Activated T-cell treated with anti-CD3 and anti-CD28 coated beads, Interleukin-2, amount 50 U/mL, for 1 hour (primary cell): ENCODE measurements at regions not wholly inside any gene's neighbourhood (a gene's known extent, or its start where the extent isn't known, plus 50 kb on each side); places are given as distances from the start of the nearest gene placed in this dataset.

ENCODE experiments used
- DNase-seq: peaks from one replicate; pipeline ENCODE4 v3.0.0-alpha.2; 2020

DNA sequence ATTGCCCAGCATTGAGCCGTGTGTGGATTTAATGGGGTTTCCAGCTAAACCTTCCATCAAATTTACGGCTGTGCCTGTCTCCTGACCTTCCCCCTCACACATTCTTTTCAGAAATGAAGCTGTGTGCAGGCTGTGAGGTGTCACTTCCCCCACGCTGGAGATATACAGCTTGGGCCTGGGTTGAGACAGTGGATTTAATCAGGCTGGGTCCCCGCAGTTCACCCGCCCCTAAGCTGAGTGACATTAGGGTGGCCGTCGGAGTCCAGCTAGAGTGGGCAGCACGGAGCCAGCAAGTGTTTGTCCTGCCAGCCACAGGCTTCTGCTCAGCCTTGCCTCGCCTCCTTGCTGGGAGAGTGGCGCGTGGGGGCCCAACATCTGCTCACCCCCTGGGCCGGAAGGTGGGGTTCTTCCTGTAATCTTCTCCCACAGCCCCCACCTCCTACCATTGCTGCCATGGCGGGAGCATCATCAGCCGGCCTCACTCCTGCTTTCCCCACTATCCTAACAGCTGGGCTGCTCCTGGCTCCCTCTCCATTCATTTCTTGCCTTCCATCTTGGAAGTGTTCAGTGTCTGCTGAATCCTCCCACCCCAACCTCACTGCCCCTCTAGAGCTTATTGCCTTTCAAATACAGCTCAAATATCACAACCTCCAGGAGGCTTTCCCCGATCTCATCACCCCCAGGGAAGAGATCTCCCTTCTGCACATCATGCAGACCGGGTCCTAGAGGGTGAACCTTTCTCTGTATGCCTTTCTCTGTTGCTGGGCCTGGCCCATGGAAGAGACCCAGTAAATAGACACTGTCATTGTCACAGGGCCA is 149.0 kb downstream of the GLI2 start:
- no peak for DNase-seq

DNA sequence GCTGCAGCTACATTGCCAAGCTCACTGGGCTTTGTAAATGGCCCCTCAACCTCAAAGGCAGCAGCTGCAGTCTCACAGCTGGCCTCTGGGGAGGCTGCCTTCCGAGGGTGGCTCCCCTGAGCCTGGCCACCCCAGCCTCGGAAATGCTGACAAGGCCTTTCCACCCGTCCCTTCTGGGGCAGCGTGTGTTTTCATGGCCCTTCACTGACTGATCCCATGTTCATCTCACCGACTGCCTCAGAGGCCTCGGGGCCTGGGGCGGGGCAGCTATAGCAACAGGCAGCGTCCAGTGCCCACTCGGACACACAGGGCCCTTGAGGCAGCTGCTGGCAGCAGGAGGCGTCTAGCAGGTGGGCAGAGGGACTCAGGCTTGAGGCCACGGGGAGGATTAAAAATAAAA is 149.7 kb downstream of the GLI2 start:
- no peak for DNase-seq

DNA sequence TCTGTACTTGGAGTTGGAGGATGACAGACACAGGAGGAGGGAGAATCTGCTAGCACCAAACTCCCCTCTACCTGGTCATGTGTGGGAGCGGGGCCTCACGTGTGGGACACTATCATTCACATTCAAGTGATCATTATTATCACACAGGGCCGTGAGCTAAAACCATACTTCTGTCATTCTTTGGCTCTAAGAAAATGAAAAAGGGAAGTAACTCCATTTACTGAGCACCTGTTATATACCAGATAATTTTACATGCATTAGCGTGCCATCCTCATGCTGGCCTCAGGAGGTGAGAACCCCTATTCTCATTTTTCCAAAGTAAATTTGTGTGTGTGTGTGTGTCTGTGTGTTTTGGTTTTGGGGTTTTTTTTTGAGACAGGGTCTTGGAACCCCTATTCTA is 150.1 kb downstream of the GLI2 start:
- DNase-seq: no peak

DNA sequence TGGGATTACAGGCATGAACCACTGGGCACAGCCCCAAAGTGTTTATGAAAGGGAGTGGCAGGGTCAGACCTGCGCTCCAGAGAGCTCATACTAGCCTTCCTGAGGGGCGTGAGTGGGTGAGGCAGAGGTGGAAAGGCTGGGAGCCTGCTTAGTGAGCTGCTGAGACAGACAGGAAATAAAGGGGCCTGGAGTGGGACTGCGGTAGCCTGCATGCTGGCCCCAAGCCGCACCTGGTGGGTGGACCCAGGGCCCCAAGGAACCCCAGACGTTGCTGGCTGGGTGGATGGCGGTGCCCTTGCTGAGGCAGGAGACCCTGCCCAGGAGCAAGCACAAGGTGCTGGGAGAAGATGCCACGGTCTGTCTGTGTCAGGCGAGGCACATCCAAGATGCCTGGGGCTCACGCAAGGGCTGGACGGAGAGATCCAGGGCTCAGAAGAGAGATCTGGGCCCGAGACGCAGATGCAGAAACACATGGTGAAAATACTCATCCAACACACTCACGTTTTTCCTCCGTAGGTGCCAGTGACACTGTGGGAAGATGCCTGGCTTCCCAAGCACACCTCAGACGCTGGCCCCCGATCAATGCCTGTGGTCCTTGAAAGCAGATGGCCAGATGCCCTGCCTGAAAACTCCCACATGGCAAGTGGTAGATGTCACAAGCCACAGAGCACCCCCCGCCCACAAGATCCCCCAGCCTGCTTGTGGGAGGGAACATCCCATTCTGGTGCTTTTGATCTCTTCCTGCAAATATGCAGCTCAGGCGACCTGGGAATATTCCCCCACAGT is 151.1 kb downstream of the GLI2 start:
- DNase-seq: no peak

DNA sequence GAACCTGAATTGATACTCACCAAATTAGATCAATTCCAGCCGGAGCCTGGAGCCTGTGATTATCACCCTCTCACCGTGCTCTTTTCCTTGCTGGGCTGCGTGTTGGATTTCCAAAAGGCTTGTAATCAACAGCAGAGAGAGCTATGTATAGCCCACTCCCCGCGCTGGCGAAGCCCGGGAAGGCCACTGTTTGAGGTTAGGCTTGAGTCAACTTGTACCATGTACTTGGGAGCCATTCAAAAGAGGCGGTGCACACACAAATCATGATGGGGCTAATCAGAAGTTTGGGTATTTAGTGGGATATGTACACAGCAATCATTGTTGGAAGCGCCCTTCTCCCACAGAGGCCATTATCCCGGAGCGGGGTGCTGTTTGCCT is 151.6 kb downstream of the GLI2 start:
- DNase-seq: no peak

DNA sequence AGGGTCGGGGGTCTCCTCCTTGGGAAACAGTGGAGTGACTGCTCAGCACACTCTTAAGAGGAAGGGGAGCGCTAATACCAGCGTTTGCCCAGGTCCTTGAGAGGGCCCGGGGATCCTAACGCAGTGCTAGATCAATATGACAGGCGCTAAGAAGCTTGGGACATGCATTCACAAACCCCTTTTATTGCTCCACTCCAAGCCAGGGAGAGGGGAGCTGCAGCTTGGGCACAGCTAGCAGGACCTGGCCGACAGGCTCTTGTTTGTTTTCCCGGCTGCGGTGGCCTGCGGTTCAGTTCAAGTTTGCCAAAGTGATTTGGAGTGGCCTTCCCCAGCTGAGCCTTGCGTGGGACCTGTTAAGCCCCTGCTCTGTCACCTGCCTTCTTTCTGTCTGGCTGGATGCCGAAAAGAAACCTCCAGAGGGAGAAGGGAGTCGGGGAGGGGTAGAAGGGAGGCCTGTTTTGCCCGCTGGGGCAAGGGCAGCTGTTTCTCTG is 152.1 kb downstream of the GLI2 start:
- no peak for DNase-seq

DNA sequence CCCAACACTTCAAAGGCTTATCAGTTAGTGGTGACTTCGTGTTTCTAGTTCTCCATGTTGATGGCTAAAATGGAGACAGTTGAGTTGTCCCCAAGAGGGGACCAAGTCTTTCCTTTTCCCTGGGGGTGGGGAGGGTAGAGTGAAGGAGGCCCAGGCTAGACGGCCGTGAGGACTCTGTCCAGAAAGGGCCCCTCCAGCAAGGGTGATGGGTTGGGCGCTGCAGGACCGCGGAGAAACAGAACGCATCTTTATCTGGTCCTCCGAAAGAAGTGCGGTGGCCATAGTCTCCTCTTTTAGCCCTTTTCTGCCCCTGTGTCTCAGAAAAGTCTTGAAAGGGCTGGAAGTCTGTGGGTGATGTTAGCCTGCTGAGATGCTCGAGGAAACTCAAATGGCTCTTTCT is 153.2 kb downstream of the GLI2 start:
- DNase-seq: no peak

DNA sequence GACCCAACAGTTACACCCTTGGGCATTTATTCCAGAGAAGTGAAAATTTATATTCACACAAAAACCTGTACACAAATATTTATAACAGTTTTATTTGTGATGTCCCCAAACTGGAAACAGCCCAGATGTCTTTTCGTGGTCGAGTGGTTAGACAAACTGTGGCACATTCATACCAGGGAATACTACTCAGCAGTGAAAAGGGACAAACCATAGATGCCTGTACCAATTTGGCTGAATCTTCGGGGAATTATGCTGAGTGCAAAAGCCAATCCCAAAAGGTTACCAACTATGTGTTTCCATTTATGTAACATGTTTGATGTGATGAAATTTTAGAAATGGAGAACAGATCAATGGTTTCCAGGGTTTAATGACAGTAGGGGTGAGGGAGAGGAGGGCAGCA is 154.3 kb downstream of the GLI2 start:
- no peak for DNase-seq

DNA sequence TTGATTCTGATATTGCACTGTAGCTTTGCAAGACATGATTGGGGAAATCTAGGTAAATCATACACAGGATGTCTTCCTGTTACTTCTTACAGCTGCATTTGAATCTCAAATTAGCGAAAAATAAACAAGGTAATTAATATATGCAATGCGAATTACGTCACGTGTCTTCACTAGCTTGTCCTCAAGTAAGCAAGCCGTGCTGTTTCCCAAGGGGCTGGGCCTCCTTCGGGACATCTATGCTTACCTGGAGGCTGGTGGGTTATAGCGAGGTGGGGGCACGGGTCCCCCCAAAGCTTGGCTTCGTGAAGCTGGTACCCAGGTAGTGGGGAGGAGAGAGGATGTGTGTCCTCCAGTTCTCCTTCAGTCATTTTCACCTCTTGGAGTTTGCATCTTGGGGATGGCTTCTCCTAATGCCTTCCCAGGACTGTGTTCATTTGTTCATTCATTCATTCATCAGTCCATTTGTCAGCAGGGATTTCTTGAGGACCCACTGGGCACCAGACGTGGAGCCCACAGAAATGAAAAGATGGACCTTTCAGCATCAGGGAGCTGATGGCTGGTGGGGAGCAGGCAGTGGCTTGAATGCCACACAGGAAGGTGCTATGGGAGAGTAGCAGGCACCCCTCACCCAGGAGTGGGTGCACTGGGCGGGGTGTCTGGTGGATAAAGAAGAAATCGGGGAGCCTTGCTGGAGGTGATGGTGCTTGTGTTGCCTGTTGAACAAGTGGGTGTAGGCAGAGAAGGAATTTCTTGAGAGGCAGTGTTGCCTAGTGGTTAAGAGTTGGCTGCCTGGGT is 155.1 kb downstream of the GLI2 start:
- DNase-seq: no peak

DNA sequence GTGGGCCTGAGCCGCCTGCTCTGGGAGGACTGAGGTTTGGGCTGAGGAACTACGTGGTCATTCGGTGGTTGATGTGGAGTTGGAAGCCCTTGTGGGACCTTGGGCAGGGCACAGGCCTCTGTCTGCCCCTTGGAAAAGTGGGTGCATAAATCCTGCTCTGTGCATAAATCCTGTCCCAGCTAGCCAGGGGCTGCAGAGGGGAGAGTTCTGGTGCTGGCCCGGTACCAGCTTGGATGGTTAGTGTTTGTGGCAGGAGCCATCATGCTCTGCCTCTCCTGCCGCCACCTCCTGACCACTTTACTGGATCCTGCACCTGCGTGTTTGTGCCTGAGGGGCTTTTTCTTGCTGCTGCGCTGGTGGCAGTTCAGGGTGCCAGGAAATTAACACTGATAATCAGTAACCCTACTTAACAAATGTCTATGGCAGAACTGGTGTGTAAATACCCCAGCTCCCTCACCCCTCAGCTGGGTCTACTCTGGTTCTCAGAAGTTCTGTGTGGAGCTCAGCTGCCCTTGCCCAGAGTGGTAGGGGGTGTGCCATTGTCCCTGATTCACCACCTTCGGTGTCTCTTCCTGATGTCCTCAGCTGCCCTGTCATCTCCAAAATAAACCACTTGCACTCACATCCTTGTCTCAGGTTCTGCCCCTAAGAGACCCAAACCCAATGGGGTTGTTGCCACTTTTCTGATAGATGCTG is 156.8 kb downstream of the GLI2 start:
- DNase-seq: no peak

DNA sequence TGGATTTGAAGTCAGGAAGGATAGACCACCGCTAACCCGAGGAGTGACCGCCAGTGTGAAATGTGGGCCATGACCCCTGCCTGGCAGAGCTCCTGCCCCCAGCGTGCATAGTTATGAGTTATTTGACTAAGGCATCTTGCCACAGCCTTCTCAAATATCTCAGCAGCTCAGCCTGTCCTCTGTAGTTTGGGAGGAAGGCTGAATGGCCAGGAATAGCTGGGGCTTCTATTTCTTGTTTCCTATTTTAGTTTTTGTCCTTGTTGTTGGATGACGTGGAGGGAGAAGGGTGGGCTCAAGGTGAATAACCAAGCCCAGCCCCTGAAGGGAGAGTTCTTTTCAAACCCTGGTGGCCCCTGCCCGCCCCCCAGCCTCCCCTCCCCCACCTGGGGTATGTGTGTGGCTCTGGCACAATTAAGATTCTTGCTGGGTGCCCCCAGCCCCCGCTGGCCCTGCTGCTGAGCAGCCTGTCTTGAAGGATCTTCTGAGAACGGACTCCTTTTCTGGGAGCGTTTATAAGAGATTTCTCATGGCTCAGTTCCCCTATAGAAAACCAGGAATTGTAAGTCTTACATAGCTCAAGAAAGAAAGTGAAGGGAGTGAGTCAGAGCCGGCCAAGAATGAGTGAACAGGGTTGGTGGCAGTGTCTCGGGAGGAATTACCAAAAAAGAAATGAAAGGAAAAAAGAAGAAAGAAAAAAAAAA is 157.4 kb downstream of the GLI2 start:
- no peak for DNase-seq

DNA sequence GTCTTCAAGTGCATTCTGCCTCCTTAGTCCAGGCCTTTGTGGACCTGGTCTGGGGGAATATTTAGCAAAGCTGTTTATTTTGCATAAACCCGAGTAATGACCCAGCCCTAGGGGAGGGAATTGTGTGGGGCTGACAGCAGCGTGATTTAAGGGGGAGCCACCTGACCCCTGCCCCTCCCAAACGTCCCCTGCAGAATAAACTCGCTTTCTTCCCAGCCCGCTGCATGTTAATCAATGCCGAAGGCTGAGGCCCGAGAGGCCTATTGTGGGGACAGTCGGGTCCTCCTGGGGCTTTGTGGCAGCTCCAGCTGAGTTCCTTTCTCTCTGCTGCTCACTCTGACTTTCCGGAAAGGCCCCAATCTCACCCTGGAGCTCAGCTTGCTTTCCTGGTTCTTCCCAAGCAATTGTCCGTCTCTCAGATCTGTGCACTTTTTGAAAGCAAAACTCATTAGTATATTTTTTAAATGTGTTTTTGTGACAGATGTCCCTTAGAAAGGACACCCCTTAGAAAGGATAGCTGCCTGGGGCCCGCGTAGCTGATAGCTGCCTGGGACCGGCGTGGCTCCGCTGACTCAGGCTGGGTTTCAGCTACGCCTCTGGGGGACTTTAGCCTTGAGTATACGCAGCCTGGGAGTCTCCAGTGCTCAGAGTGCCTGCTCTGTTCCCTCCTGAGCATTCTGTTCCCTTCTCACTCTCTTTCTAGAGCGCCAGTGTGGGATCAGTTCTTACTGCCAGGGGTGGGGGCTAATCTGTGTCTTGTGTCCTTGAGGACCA is 158.3 kb downstream of the GLI2 start:
- no peak for DNase-seq

DNA sequence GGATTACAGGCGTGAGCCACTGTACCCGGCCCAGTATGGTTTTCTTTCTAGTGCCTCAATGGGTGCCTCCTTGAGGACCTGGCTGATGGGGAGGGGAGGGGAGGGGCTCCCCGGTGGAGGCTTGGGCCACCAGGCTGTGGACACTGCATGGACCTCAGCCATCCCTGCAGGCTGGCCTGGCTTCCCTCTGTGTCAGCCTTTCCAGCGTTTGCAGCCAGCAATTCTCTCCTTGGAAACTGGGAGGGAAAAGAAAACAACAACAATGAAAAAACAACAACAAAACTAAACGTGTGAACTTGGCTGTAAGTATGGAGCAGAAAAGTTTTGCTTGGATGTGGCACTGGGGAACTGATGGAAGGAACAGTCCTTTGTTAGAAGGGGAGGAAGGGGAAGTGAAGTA is 159.3 kb downstream of the GLI2 start:
- DNase-seq: no peak

DNA sequence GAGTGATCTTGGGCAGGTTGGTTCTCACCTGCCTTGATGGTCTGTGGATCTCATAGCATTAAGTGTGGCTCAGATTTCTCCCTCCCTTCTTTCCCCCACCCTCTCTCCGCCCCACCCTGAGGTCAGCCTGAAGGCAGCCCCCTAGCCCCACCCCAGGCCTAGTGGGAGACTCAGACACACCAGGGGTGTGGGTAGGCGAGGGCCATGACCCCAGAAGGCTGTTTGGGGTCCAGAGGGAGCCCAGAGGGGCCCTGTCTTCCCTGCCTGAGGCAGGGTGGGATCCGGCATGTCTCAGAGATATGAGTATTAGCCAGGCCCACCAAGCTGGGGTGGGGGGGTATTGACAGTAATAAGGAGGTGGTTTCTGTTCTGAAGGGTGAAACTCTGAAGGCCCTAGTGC is 160.5 kb downstream of the GLI2 start:
- no peak for DNase-seq

DNA sequence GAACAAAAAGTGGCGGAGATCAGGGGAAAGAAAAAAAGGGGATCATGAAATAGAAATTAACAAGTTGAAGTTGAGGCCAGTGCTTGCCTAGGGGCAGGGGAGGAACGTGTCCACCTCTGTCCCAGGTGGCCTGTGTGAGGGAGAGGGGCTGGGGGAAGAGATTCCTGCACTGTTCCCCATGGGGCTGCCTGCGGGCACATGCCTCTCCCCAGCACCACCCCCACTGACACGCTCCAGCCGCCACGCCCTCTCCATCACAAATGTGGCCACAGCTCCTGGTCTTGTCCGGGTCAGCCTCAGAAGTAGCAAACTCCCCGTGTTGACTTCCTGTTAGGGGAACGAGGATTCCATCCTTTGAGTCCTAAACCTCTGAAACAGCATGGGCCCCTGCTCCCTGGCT is 161.2 kb downstream of the GLI2 start:
- no peak for DNase-seq

DNA sequence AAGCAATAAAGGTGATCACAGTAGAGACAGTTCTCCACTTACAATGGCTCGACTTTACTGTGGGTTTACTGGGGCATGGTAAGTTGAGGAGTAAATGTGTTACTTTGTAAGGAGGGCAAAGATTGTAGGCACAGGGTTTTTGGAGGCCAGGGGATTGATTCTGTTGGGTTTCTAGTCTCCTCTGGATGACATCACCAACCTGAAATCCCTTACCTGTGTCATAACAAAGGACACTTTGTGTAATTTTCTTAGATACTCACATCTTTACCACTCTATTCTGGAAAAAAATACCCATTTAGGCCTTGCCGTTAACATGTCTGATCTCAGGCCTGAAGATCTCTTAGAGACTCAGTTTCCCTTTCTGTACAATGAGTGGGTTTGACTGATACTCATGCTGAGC is 161.7 kb downstream of the GLI2 start:
- no peak for DNase-seq

DNA sequence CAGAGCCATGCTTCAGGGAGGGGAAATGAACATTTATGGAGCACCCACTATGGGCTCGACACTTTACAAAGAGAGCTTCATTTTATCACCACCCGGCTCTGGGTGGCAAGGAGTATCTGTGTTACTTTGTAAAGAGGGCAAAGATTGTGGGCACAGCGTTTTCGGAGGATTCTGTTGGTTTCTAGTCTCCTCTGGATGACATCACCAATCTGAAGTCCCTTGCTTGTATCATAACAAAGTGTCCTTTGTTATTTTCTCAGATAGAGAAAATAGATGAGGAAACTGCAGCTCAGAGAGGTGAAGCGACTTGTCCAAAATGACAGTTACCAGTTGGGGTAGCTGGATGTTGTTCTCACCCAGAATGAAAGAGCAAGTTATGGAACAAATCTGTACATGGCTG is 162.8 kb downstream of the GLI2 start:
- DNase-seq: no peak

DNA sequence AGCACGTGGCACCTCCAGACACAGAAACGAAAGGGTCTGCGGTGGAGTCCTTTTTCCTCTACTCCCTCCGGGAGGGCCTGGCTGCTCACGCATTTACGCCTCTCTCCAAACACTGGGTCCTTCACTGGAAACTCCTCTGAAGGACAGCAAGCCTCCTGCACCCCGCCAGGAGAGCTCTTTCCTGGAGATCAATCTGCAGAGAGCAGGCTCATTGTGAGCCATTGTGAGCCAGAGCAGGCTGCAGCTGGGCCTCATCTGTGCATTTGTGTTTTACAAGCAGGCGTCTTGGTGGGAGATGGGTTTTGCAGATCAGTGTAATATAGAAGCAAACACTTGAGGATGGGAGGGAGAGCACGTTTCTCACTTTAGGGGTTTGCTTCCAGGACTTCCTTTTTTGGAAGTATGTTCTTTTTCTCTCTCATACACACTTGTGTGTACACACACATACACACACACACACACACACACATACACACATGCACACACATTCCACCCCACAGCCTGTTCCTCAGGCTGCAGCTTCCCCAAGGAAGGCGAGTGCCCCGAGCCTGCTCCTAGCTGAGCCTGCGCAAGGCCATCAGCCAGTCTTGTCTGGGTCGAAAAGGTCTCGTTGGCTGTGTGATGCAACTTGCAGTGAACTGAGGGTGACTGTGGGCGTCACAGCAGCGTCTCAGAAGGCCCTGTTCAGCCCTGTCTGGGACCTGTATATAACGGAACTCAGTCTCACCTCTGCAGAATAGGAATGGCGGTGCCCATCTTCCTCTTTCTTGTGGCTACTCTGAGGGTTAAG is 163.5 kb downstream of the GLI2 start:
- no peak for DNase-seq

DNA sequence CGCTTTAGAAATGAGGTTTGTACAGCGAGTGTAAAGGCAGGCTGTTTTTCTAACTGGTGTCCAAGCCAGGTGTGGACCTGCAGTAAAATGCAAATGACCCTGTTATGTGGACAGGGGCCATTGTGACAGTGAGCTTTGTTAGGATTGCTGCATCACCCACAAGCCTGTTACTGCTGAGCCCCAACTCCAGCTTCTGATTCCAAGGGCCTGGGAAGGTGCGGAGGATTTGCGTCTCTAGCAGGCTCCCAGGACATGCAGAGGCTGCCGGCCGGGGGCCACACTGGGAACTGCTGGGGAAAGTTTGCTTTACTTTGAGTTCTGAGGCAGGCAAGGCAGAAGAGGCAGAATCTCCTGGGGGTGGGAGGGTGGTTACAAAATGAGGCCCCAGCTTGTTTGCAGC is 164.1 kb downstream of the GLI2 start:
- DNase-seq: no peak

DNA sequence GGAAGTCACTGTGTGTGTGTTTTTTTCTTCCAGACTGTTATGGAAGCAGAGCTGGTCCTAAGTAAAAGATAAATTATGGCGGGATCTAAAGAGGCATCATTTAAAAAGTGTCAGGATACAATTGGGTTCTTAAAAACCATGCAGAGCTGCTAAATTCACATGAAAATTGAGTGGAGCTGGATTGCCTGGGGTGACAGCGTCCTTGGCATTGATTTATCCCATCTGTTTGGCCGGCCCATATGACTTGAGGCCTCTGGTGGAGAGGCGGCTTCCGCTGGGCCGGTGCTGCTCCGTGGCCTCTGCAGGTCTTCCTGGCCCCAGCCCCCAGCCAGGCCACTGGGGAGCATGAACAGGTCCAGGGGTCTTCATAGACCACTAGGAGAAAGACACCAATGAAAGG is 165.5 kb downstream of the GLI2 start:
- no peak for DNase-seq

DNA sequence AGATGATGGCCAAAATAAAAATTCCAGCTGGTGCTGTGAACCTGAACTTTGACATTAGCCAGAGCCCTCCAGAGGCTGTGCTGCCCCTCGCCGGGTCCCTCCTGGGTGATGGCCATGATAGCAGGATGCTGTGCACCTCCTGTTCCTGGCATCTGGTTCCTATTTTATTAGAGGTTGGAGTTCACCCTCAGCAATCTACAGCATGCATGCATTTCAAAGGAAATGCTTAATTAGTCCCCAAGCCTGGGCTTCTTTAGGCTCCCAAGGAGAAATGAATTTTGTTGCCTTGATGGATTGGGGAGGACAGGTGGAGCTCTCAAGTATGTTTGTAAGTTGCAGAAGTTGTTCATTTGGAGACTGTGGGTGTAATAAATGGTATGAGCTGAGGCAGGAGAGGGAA is 166.9 kb downstream of the GLI2 start:
- DNase-seq: no peak
